ENCODE measurements at regions not wholly inside any gene's neighbourhood (a gene's known extent, or its start where the extent isn't known, plus 50 kb on each side); places are given as distances from the start of the nearest gene placed in this dataset.

DNA sequence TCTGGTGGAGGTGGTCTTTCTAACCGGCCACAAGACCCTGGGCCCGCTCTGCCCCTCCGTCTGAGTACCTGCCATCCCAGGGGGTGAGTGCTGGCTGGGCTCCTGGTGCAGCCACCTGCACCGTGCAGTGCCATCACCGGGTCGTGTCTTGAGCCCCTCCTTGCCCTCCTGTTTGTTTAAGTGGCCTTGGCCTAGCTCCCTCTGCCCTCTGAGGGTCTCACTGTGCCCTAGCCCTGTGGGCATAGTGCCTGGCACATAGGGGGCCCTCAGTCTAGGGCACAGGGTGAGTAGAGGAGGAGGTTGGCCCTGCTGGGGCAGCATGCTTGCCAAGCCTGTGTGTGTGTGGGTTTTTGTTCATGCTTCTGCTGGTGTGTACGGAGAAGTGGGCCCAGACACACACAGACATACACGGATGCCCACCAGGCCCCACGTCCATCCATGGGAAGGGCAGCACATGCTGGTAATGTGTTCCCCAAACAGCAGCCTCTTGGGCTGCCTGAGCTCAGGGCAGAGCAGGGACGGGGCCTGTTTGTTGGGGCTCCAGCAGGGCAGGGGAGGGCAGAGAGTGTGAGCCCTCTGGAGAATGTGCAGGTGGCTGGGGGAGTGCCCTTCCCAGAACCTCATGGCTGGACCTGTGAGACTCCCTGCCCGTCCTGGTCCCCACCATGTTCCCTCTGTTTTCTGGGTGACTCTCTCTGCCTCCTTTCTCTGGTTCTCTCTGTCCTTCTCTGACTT lies 94.6 kb downstream of the GLI2 start:
- TF ChIP-seq ZNF274 (IDR thresholded peaks at IDR 0.05; ENCODE audit: low read depth, low read length) = no peak
- no peak for TF ChIP-seq YY1 (IDR thresholded peaks at IDR 0.05; ENCODE audit: insufficient read depth, insufficient read length)
